Bronchial epithelial cell (primary cell): ENCODE measurements at regions not wholly inside any gene's neighbourhood (a gene's known extent, or its start where the extent isn't known, plus 50 kb on each side); places are given as distances from the start of the nearest gene placed in this dataset.

ENCODE experiments used
- DNase-seq: peaks from one replicate; pipeline ENCODE4 v3.0.0-alpha.2; 2010; ENCODE audit warnings: low read depth
- FAIRE-seq: peaks from 2 replicates; lab custom pipeline; 2011; peaks lifted over from hg19 to GRCh38; lab: Jason Lieb, UNC
- H3K27me3 ChIP-seq: 2 replicates; pipeline ENCODE4 v1.5.1; 2011; ENCODE audit warnings: low read length; ENCODE audit not compliant: control insufficient read depth, insufficient read depth
- H3K36me3 ChIP-seq: 2 replicates; pipeline ENCODE4 v1.5.1; 2011; ENCODE audit warnings: low read length; ENCODE audit not compliant: control insufficient read depth, insufficient read depth
- H3K4me3 ChIP-seq: 2 replicates; pipeline ENCODE4 v1.5.1; 2011; ENCODE audit warnings: mild to moderate bottlenecking, low read depth, low read length, control low read depth
- TF ChIP-seq, protein P1 (sequence below): IDR thresholded peaks from 2 replicates; pipeline ENCODE4 v1.5.1; 2011; ENCODE audit warnings: mild to moderate bottlenecking, moderate library complexity, low read length, control low read depth, inconsistent platforms; ENCODE audit not compliant: insufficient read depth, severe bottlenecking

GRCh38 chr15:70449311-70450141, 313.8 kb downstream of the UACA start:
- TF ChIP-seq, protein P1, sequence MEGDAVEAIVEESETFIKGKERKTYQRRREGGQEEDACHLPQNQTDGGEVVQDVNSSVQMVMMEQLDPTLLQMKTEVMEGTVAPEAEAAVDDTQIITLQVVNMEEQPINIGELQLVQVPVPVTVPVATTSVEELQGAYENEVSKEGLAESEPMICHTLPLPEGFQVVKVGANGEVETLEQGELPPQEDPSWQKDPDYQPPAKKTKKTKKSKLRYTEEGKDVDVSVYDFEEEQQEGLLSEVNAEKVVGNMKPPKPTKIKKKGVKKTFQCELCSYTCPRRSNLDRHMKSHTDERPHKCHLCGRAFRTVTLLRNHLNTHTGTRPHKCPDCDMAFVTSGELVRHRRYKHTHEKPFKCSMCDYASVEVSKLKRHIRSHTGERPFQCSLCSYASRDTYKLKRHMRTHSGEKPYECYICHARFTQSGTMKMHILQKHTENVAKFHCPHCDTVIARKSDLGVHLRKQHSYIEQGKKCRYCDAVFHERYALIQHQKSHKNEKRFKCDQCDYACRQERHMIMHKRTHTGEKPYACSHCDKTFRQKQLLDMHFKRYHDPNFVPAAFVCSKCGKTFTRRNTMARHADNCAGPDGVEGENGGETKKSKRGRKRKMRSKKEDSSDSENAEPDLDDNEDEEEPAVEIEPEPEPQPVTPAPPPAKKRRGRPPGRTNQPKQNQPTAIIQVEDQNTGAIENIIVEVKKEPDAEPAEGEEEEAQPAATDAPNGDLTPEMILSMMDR = no peak
- H3K27me3 ChIP-seq = peaks cover 26% of the 10 kb centered on the region
- DNase-seq = no peak
- H3K4me3 ChIP-seq = no peak overlapping the region
- no peaks in the 10 kb centered on the region for H3K36me3 ChIP-seq
- no peak for FAIRE-seq

DNA sequence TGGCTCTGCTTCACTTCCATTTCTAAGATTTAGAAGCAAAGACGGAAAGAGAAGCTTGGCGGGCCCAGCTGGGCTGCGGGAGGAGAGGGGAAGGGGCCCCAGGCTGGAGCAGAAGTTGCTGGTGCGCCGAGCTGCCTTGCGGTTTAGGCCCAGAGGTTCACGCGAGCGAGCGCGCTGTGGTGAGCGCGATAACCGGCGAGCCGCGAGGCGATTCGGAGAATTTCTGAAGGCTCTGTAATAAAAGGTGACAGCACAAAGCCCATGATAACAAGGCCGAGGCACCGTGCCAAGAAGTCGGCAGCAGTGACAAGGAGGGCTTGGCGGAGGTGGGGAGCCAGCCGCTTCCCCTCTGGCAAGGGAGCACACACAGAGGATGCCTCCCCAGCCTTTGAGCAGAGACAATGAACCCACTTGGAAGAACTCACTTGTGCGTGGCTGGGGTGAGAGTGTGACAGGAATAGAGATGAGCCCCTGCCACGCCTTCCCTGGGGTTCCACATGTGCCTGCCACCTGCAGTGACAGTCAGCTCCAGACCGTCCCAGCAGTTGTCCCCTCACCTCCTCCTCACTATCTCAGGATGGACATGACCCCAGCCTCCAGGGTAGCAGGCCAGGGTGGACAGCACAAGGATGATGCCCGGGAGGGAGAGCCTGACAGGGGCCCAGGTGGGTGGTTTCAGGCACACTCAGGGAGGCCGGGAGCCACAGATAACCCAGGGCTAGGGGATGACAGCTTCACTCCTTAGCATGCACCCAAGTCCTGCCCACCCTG, 315.2 kb downstream of the UACA start:
- H3K4me3 ChIP-seq = no peak overlapping the region
- no peak for DNase-seq
- FAIRE-seq = no peak
- TF ChIP-seq, protein P1 = no peak
- peaks cover 30% of the 10 kb centered on the region for H3K27me3 ChIP-seq
- H3K36me3 ChIP-seq = no peaks in the 10 kb centered on the region

GRCh38 chr15:70447521-70447920, 315.8 kb downstream of the UACA start:
- Histone ChIP-seq H3K4me3 (no peak overlapping the region), H3K27me3 (peaks cover 30% of the 10 kb centered on the region), H3K36me3 (no peaks in the 10 kb centered on the region)
- FAIRE-seq (no peak), DNase-seq (no peak)
- TF ChIP-seq, protein P1 = no peak

GRCh38 chr15:70447081-70447480, 316.3 kb downstream of the UACA start:
- H3K4me3 ChIP-seq = no peak overlapping the region
- H3K27me3 ChIP-seq = peaks cover 32% of the 10 kb centered on the region
- DNase-seq (no peak), FAIRE-seq (no peak)
- no peaks in the 10 kb centered on the region for H3K36me3 ChIP-seq
- TF ChIP-seq, protein P1 = no peak

DNA sequence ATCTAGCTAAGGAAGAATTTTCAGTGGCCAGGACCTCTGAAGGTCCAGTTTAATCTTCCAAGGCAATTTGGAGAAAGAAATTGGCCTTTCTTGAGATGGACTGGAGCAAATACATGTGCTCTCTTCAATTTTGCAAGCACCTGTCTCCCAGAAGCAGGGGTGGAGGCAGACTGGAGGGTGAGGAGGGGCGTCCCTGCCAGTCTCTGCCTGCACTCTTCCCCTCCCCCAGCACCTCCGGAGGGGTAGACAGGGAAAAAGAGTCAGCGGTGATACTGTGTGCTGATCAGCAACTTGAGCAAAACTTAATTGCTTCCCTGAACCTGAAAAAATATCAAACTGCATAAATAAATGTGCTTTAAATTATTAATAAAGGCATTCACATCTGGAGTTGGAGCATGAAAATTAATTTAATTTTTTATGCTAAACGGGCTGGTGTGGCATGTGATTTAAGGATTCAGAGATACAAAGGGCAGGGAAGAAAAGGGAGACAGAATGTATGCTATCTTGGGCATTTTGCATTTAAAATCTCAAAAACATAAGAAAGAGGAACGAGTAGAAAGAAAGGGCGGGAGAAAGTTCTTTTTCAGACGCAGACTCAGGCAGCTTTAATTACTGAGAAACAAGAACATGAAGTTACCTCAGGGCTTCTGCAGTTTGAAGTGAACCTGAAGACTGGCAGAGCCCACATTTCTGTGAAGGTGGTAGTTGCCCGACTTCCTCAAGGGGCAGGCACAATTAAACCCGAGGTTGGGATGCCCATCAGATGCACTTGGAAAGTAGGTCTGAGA, 319.7 kb downstream of the UACA start:
- H3K27me3 ChIP-seq = peaks cover 32% of the 10 kb centered on the region
- TF ChIP-seq, protein P1 = no peak
- no peak overlapping the region for H3K4me3 ChIP-seq
- DNase-seq (no peak), FAIRE-seq (no peak)
- H3K36me3 ChIP-seq = no peaks in the 10 kb centered on the region
